ENCODE measurements at regions not wholly inside any gene's neighbourhood (a gene's known extent, or its start where the extent isn't known, plus 50 kb on each side); places are given as distances from the start of the nearest gene placed in this dataset.
"Not testable (repeated sequence)": the region's sequence is repeated elsewhere in the genome, so short reads cannot be mapped to it uniquely, and the experiment has no call there.

DNA sequence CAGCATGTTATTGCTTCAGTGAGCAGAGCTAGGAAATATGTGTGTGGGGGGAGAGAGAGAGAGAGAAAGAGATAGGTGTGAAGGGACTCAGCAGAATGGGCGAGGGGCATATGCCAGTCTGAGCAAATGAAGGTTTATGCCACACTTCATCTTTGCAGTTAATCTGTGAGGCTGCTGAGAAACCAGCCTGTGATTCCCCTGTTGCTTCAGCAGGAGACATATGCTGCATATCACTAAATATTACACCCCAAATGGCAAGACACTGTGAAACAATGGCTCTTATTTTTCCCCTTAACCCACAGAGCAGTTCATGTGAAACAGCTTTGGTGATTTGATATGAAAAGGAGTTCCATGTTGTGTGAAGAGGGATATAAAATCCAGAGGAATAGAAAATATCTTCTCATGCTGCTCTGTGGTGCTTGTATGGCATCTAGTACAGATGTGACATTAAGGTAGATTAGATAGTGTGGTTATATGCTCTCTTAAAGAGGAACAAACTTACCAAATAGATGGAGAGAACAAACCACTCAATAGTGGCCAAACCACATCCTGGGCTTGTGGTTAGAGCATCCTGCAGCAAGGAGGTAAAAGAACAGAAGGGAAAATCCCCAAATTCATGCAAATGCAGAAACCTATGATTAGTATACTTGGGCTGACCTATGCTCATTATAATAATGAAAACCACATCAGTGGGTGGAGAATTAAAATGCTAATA lies 864.2 kb downstream of the FAM181B start:
- peak; percentile 65 for DNase-seq

DNA sequence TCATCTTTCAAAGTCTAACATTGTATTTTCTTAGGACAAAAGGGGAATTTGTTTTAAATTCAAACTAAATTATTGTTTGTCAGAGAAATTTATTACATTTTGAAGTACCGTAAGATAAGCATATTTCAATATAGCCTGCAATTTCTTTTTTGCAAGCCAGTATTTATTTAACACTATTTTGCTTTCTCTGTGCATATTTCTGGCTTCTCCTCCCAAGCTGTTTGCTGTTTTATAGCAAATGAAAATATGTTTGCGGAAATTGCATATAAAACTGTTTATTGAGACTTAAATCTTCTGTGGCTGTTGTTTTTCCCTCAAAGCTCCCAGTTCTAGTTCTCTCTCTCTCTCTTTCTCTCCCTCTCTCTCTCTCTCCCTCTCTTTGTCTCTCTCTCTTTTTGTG lies 866.8 kb downstream of the FAM181B start:
- DNase-seq = no peak

DNA sequence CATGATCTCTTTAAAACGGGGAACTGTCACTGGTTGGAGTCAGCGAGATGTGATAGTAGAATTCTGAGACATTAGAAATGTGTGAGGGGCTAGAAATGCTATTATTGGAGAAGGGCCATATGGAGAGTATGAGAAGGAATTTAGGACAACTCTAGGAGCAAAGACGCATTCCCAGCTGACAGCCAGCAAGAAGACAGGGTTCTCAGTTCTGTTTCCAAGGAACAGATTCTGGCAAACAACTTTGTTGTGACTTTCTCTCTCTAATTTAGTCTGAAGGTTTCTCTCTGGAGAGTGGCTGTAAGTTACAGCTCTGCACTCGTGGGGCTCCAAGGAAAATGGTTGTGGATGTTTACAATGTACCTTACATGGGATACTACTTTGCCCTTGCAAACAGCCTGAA lies 876.3 kb downstream of the FAM181B start:
- no peak for DNase-seq

DNA sequence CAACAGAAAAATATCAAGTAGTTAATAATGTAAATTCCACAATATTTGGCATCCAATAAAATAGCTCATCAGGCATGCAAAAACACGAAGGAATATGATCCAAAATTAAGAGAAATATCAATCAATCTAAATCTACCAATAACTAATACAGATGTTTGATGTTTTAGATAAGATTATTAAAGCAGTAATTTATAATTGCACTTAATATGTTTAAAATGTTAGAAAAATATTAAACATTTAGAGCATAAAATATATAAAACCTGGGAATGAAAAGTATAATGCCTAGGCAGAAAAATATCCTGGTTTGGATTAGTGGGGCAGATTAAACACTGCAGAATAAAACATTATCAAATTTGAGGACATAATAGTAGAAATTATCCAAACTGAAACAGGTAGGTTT lies 879.9 kb downstream of the FAM181B start:
- DNase-seq = no peak

DNA sequence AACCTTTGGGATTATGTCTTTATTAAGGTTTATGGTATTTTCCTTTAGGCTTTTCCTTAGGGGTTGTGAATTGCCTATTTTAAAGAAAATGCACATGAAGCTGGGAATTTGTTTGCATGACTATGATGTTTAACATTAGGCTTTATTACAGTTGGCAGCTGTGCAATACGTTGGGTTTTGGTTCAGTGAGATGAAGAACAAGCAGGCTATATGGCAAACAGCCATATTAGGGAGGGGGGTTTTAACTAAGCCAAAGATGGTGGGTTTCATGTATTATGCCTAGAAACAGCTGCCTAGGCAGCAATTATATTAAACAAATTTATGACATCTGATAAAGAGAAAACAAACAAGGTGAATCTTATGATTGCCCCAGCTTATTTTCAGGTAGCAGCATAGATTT lies 880.8 kb downstream of the FAM181B start:
- DNase-seq = no peak

DNA sequence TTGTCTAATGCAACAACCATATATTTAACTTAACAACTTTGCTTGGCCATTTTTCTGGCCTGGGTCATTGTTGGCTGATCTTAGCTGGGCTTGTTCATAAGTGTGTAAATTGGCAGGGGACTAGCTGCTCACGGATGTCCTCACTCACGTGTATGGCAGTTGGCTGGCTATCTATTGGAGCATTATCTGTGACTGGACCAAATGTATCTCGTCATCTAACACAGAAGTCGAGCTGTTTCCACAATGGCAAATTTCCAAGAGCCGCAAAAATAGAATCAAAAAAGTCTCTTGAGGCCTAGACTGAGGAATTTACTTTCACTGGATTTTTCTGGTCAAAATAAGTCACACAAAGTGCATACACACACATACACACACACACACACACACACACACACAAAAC lies 893.3 kb downstream of the FAM181B start:
- no peak for DNase-seq

DNA sequence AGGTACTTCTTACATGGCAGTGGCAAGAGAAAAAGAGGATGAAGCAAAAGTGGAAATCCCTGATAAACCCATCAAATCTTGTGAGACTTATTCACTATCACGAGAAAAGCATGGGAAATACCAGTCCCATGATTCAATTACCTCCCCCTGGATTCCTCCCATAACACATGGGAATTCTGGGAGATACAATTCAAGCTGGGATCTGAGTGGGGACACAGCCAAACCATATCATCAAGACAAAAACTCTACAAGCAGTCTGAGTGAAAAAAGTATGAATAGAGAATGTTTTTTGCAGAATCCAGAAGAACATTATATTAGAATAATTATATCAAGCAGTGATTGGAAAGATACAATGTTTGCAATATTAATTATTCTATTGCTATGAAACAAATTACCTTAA lies 893.7 kb downstream of the FAM181B start:
- no peak for DNase-seq

DNA sequence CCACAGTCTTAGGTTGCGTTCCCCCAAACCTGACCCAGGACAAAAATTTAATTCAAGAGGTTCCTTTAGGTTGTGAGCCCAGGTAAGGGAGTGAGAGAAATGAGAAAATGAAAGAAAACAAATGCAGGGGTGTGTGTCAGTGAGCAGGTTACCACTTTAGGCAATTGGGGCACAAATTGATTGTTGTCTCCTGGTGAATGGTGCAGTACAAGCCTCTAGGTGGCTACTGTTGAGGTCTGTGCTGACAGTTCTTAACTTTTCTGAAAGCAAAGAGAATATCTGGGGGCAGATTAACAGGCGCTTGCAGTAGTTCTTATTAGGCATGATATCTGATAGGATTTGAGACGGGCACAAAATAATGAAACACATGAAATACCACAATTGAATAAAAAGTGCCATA lies 894.6 kb downstream of the FAM181B start:
- DNase-seq = no peak

DNA sequence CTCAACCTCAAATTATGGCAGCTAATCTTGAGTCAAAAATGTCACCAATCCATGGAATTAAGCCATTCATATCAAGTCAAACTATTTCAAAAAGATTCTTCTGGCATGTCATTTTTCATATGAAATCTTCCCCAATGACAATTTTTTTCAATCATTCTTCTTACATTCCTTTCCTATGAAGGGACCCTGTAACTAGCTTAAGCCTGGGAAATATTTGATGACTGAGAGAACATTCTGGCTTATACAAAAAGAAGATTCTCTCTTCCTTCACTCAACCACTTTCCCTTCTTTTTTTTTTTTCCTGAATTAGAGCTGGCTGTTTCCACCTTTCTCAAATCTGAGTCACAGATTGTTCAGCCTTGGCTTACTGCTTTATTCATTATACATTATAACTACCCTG lies 903.7 kb downstream of the FAM181B start:
- no peak for DNase-seq

DNA sequence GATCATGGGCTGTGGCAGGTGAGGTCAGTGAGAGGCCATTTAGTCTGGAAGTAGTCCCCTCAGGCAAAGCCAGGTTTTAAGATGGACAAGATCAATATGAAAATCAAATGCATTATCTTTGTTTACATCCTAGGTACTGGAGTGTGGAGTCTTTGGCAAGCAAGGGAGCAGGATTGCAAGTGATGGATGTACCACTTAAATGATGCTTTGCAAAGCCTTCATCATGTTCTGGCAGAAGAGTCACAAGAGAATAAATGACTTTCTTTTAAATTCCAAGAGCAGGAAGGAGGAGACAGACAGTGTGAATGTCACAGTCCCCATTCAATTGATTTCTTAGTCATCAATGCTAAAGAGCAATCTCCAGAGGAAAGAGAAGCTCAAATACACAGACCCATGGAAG lies 908.3 kb downstream of the FAM181B start:
- no peak for DNase-seq

DNA sequence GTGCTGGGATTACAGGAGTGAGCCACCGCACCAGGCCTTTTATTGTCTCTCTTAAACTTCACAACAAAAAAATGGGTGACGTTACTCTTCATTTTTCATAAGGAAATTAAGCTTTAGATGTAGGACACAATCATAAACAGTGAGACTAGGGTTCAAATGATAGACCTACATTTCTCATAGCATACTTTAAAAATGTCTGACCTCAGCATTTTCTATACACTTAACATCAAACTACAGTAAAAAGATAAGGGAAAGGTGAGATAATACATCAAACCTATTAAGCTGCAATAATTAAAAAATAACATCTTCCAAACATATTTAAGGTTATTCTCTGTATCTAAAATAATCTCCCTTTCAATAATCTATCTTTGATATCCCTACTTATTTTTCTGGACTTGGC lies 914.2 kb downstream of the FAM181B start:
- no peak for DNase-seq

DNA sequence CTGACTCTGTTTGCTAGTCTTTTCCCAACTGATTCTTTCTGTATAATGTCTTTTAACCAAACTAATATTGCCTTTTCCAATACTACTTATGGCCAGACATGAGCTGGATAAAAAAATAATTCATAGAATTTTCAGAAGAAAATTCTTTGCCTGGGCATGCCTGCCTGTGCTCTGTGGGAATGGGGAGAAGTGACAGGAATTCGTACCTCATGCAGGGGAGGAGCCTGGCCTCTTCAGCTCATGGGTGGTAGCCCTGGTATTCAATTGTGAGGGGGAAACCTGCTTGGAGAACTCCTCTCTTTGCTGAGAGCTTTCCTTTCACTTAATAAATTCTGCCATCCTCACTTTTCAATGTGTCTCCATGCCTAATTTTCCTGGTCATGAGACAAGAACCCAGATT lies 928.8 kb downstream of the FAM181B start:
- DNase-seq = no peak

DNA sequence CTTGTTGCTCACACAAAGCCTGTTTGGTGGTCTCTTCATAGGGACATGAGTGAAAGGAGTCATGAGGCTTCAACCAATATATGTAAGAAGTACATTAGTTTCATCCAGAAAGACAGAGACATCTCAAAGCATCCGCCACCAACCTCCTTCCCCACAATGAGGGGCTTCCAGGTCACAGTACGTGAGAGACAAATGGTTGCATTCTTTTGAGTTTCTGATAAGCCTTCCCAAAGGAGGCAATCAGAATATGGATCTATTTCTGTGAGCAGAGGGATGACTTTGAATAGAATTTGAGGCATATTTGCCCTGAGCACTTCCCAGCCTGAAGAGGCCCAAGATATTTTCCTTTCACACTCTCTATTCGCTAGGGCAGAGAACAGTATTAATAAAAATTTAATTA lies 931.1 kb downstream of the FAM181B start:
- DNase-seq = no peak

DNA sequence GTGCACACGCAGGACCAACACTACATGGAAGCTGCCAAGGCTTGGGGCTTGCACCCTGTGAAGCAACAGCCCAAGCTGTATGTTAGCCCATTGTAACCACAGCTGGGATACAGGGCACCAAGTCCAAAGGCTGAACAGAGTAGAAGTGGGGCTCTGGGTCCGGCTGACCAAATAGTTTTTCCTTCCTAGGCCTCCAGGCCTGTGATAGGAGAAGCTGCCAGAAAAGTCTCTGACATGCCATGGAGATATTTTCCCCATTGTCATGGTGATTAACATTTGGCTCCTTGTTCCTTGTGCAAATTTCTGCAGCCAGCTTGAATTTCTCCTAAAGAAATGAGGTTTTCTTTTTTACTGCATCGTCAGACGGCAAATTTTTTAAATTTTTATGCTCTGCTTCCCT lies 941.2 kb downstream of the FAM181B start:
- DNase-seq = no peak

DNA sequence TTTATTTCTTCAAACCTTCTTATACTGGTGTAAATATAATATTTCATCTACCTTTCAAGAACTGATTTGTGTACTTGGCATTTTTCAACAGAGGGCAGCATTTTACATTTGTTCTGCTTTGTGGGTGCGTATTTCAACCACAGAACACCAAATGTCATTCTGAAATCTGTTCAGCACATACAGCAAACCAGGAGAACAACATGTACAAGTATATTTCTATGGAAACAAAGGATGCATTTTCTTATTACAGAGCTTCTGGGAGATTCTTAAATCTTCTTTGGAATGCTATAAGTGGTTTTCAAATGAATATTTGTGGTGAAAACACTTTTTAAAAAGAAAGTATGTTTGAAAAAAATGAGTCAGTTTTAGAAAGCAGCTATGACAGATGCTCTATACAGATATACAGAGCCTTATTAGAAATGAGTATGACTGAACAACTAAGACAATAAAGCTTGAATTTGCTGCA lies 946.0 kb downstream of the FAM181B start:
- no peak for DNase-seq

DNA sequence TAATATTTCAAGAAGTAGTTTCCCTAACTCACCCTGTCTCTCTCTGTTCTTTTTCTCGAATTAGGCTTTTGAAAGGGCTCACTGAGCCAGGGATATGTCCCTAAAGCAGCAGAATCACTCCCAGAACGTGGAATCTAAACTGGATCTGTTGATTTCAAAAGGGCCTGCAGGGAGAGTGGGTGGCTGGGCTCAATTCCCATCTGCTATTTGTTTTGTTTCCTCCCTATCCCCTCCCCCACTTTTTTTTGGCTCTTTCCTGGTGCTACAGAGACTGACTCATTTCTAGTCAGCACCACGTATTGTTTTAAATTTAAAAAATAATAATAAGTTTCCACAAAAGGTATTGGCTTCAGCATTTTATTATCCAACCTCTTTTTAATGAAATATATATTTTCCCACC lies 961.5 kb downstream of the FAM181B start:
- DNase-seq = no peak

DNA sequence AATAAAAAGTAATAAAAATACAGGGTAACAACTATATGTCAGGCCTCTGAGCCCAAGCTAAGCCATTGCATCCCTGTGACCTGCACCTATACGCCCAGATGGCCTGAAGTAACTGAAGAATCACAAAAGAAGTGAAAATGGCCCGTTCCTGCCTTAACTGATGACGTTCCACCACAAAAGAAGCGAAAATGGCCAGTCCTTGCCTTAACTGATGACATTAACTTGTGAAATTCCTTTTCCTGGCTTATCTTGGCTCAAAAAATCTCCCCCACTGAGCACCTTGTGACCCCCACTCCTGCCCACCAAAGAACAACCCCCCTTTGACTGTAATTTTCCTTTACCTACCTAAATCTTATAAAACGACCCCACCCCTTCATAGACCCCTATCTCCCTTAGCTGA lies 963.8 kb downstream of the FAM181B start:
- not testable (repeated sequence) for DNase-seq

DNA sequence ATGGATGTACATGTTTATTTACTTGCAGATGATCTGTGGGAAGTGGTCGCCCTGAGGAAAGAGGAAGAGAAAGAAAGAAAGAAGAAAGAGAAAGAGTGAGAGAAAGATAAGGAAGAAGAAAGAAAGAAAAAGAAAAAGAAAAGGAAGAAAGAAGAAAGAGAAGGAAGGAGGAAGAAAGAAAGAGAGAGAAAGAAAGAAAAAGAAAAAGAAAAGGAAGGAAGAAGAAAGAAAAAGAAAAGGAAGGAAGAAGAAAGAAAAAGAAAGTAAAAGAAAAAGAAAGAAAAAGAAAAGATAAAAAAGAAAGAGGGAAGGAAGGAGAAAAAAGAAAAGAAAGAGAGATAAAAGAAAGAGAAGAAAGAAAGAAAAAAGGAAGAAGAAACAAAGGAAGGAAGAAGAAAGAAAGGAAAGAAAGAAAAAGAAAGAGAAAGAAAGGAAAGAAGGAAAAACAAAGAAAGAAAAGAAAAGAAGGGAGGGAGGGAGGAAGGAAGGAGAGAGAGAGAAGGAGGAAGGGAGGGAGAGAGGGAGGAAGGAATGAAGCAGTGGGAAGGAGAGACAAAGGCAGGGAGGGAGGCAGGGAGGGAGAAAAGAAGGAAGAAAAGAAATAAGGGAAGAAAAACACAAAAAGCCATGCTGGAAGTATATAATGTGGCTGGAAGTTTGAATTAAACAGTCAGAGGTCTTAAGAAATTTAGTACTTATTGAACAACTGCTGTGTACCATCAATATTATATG lies 976.6 kb downstream of the FAM181B start:
- no peak for DNase-seq

DNA sequence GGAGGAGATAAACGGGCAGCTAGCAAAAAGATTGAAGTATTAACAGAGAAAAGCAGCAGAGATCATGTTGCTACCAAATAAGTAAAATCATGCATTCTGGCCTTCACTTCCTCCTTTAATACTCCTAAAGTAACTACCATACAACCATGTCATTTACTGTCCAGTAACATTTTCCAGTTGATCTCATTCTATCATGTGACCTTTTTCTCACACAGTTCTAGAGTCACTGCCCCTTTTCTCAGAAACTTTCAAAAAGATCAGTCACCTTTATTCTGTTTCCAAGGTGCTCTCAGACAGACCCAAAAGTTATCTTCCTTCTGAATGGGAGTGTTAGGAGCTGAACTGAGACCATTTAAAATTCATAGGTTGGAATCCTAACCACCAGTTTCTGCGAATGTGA lies 984.4 kb downstream of the FAM181B start:
- no peak for DNase-seq

DNA sequence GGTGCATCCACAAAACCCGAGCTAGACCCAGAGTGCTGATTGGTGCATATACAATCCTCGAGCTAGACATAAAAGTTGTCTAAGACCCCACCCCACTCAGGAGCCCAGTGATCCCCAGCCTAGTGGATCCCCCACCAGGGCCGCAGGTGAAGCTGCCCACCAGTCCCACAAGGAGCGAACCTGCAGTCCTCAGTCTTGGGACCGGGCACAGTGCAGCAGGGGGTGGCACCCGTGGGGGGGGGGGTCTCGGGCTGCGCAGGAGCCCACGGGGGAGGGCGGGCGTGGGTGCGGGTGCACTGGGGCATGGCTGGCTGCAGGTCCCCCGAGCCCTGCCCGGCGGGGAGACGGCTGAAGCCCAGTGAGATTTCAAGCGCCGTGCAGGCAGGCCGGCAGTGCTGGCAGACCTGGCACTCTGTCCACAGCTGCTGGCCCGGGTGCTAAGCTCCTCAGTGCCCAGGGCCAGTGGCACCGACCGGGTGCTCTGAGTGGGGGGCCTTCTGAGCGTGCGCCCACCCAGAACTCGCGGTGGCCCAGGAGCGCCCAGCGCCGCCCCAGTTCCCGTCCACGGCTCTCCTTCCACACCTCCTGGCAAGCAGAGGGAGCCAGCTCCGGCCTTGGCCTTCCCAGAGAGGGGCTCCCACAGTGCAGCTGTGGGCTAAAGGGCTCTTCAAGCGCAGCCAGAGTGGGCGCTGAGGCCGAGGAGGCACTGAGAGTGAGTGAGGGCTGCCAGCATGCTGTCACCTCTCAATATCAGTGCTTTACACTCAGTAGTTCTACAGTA lies 989.1 kb downstream of the FAM181B start:
- no peak for DNase-seq

DNA sequence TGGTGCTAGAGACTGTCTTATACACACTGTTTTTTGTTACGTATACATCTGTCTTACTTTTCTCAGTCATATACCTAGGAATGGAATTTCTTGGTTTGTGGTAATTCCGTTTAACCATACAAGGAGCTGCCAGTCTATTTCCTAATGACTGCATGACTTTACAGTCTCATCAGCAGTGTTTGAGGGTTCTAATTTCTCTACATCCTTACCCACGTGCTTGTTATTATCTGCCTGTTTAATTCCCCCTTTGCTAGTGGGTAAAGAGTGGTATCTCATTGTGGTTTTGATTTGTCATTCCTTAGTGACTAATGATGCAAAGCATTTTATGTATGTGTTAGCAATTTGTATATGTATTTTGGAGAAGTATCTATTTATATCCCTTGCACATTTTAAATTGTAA lies 1008.0 kb downstream of the FAM181B start:
- DNase-seq = no peak

DNA sequence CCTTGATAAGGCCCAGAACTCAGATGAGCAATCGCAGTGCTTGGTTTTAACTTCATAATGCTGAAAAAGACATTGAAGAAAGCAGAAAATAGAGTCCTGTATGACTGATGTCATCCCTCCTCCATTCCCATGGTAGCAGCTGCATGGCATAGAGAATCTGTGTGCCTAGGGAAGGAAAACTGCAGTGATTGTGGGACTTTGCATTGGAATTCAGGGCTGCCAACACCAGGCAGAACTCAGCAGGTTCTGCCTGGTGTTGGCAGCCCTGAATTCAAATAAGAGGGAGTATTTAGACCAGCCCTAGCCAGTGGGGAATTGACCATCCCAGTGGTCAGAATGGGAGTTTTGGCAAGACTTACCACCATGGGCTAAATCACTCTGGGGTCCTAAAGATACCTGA lies 1016.0 kb downstream of the FAM181B start:
- DNase-seq = no peak

DNA sequence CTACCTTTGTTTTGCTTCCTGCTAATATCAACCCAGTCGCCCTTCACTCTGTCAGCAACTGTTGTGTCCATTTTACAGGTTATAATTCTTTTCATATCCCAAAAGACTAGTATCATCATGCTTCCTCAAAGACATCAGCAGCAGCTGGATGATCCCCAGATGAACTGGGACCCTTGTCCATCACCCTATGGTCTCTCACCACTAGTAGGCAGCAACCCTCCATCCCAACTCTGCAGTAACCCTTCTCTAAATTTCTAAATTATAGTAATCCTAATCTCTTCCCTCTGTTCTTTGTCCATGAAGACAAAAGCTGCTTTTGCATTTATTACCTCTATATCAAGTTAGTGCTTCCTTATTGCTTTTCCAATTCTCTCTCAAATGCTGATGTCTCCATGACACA lies 1025.8 kb downstream of the FAM181B start:
- DNase-seq = no peak

DNA sequence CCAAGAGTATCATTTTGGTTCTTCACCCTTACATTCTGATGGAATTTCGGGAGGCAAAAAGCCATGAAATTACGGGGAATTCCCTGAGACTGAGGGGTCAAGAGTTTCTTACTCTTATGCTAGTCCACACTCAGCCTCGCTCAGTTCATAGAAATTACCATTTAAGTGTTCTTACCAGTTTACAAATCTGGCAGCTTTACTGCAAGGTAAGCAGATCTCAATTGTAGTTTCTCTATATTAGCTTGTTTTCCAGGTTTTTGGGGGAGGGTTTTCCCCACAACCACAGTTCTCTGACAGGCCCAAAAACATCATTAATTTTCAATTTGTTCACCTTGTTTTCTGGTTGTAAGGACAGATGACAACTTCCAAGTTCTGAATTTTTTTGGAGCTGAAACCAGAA lies 1028.4 kb downstream of the FAM181B start:
- DNase-seq = no peak

Measured in activated CD4-positive, alpha-beta T cell treated with anti-CD3 and anti-CD28 coated beads, Interleukin-2, amount 50 U/mL, for 1 hour (primary cell).